BLaER1 (cell line): ENCODE measurements at regions not wholly inside any gene's neighbourhood (a gene's known extent, or its start where the extent isn't known, plus 50 kb on each side); places are given as distances from the start of the nearest gene placed in this dataset.

Experiments used
- H3K27ac ChIP-seq: shearing (Covaris generic); formaldehyde crosslinking; 2 replicates; pipeline ENCODE4 v1.8.1; 2022
- H3K27me3 ChIP-seq: shearing (Covaris generic); formaldehyde crosslinking; 2 replicates; pipeline ENCODE4 v1.8.1; 2022
- H3K36me3 ChIP-seq: shearing (Covaris generic); formaldehyde crosslinking; 2 replicates; pipeline ENCODE4 v1.8.1; 2022
- H3K4me1 ChIP-seq: shearing (Covaris generic); formaldehyde crosslinking; 2 replicates; pipeline ENCODE4 v1.8.1; 2022
- H3K4me2 ChIP-seq: shearing (Covaris generic); formaldehyde crosslinking; 2 replicates; pipeline ENCODE4 v1.8.1; 2022
- H3K4me3 ChIP-seq: shearing (Covaris generic); formaldehyde crosslinking; 2 replicates; pipeline ENCODE4 v1.8.1; 2022
- H3K9ac ChIP-seq: shearing (Covaris generic); formaldehyde crosslinking; 2 replicates; pipeline ENCODE4 v1.8.1; 2022
- H3K9me3 ChIP-seq: shearing (Covaris generic); formaldehyde crosslinking; 2 replicates; pipeline ENCODE4 v1.8.1; 2022
- H4K20me1 ChIP-seq: shearing (Covaris generic); formaldehyde crosslinking; 2 replicates; pipeline ENCODE4 v1.8.1; 2022
- Cebpa-rat ChIP-seq: shearing (Covaris generic); IDR thresholded peaks from 2 replicates; pipeline ENCODE4 v1.8.1; 2022

- Histone ChIP-seq H3K9me3 (peaks cover 18% of the 10 kb centered on the region), H4K20me1 (no peaks in the 10 kb centered on the region), H3K36me3 (0 out of 2 replicates have a peak, but pooled peaks cover 5% of the 10 kb centered on the region), H3K4me1 (no peaks in the 10 kb centered on the region), H3K4me2 (no peak overlapping the region), H3K9ac (no peak overlapping the region), H3K27me3 (no peaks in the 10 kb centered on the region), H3K4me3 (no peak overlapping the region), H3K27ac (no peak overlapping the region)
- TF ChIP-seq Cebpa-rat = no peak
Measured at GRCh38 chr4:171714791-171715454, 98.3 kb upstream of the GALNTL6 start.

DNA sequence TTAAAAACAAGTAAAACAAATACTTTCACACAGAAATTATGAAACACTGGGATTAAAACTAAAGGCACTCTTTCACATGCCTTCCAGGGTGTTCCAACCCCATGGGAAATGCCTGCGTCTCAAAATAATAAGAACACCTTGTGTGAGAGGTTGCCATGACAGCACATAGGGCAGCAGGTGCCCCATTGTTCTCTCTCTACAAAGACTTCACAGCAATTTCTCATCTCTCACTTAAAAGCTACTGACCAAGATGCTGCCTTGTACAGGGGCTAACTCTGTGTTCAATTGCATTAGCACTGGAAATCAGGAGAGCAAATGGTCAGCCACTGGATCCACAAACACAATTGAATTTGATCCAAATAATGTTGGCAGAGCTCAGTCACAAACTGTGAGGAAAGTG, 102.5 kb upstream of the GALNTL6 start:
- Histone ChIP-seq H3K9me3 (peaks cover 12% of the 10 kb centered on the region), H3K4me1 (no peaks in the 10 kb centered on the region), H3K4me2 (no peak overlapping the region), H4K20me1 (no peaks in the 10 kb centered on the region), H3K4me3 (no peak overlapping the region), H3K36me3 (0 out of 2 replicates have a peak, but pooled peaks cover 5% of the 10 kb centered on the region), H3K27me3 (no peaks in the 10 kb centered on the region), H3K27ac (no peak overlapping the region), H3K9ac (no peak overlapping the region)
- TF ChIP-seq Cebpa-rat = no peak

DNA sequence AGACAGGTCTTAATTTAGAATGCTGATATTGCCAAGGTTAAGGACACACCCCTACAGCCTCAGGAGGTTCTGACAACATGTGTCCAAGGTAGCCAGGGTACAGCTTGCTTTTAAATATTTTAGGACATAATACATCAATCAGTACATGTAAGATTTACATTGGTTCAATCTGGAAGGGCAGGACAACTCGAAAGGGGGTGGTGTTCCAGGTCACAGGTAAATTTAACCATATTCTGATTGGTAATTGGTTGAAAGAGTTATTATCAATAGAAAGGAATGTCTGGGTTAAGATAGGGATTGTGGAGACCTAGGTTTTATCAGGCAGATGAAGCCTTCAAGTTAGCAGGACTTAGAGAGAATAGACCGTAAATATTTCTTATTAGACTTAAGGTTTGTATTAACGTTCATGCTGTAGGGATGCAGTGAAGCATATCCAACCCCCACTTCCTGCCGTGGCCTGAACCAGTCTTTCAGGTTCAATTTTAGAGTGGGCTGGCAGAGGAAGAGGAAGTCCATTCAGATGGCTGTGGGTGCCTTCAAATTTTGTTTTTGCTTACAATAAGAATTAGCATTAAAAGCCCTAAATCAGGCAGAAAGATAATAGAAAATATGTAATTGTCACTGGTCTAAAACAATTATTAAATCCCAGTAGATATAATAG, 136.5 kb upstream of the GALNTL6 start:
- Histone ChIP-seq H3K27me3 (no peaks in the 10 kb centered on the region), H3K4me2 (peak overlapping the region; percentile 71), H3K9me3 (peaks cover 36% of the 10 kb centered on the region), H3K4me1 (peaks cover 37% of the 10 kb centered on the region), H3K36me3 (no peaks in the 10 kb centered on the region; the same call in 1 of the 2 replicates), H3K9ac (no peak overlapping the region), H4K20me1 (no peaks in the 10 kb centered on the region), H3K4me3 (peak overlapping the region; percentile 34; the same call in 1 of the 2 replicates), H3K27ac (peak overlapping the region; percentile 85)
- no peak for TF ChIP-seq Cebpa-rat

DNA sequence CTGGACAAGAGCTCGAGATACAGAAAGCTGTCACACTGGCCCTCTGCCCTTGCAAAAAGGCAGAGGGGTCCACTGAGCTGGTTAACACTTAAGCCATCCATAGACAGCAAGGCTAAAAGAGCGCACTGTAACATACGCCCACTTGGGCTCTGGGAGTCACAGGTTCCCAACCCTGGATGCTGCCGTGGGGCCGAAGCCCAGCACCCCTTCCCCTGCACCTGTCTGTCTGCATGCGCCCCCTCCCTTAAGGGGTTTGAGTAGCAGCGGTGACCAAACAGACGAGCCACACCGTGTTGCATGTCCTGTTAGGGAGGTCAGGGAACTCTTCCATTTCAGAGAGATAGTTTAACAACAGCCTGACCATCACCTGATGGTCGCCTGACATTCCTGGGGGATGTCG, 138.4 kb upstream of the GALNTL6 start:
- H4K20me1 ChIP-seq = no peaks in the 10 kb centered on the region
- H3K27me3 ChIP-seq = no peaks in the 10 kb centered on the region
- TF ChIP-seq Cebpa-rat = no peak
- no peak overlapping the region for H3K4me3 ChIP-seq
- peak overlapping the region; percentile 30; the same call in 1 of the 2 replicates for H3K27ac ChIP-seq
- H3K36me3 ChIP-seq = no peaks in the 10 kb centered on the region; the same call in 1 of the 2 replicates
- no peak overlapping the region for H3K9ac ChIP-seq
- H3K9me3 ChIP-seq = peaks cover 31% of the 10 kb centered on the region
- no peak overlapping the region for H3K4me2 ChIP-seq
- peaks cover 42% of the 10 kb centered on the region for H3K4me1 ChIP-seq

DNA sequence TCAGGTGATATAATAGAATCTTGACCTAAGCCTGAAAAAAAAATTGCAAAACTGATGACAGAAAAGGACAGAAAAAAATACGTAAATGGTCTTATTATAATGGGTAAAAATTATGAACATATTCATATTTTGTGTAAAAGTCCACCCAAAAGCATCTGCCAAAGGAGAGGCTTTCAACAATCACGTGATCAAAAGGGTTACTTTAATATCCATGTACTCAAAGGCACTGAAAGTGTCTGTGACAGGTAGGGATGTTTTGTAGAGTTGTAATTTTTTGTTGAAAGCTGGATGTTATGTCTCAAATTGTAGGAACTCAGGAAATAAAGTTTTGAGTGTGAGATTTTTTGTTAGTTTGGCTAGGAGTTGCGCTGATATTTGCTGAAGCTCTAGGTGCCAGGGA, 144.8 kb upstream of the GALNTL6 start:
- H3K9me3 ChIP-seq = peaks cover 14% of the 10 kb centered on the region
- H3K27me3 ChIP-seq = no peaks in the 10 kb centered on the region
- H3K4me3 ChIP-seq = no peak overlapping the region
- H3K4me1 ChIP-seq = peaks cover 37% of the 10 kb centered on the region
- H3K36me3 ChIP-seq = no peaks in the 10 kb centered on the region
- no peak overlapping the region for H3K9ac ChIP-seq
- H4K20me1 ChIP-seq = no peaks in the 10 kb centered on the region
- no peak overlapping the region for H3K4me2 ChIP-seq
- no peak for TF ChIP-seq Cebpa-rat
- no peak overlapping the region for H3K27ac ChIP-seq

DNA sequence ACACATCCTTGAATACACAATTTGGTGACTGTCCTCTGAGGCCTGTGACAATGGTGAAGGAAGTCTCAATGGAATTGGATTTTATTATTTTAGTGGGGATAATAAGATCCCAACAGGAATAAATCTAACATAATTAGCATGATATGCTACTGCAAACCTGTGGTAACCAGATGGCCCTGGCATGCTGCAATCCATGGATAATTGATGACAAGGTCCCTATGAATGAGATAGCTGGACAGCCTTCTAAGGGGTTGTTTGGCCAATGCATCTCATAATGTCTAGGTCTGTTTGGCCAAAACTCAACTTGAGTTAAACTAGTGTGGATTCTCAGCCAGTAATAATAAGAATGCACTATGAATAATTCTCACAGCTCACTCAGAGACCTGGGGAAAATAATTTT, 145.3 kb upstream of the GALNTL6 start:
- no peaks in the 10 kb centered on the region for H4K20me1 ChIP-seq
- no peak overlapping the region for H3K9ac ChIP-seq
- no peak overlapping the region for H3K4me2 ChIP-seq
- H3K9me3 ChIP-seq = peaks cover 12% of the 10 kb centered on the region
- H3K27me3 ChIP-seq = no peaks in the 10 kb centered on the region
- no peaks in the 10 kb centered on the region for H3K36me3 ChIP-seq
- no peak overlapping the region for H3K4me3 ChIP-seq
- H3K27ac ChIP-seq = no peak overlapping the region
- TF ChIP-seq Cebpa-rat = no peak
- peaks cover 40% of the 10 kb centered on the region for H3K4me1 ChIP-seq

DNA sequence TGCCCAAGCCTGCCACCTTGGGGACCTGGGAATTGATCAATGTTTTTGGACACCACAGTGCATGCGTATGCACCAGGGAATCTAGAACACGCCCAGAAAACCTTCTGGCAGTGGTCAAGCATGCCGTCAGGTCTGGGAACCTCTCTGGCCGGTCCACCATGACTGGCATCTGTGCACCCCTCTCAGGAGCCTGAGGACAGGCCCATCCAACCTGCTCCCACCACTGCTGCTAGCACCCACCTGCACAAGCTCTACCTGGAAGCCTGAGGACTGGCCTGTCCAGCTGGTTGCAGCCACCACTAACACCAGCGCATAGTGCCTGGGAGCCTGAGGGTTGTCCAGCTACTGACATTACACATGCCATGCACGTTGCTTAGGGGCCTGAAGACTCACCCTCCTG, 162.1 kb upstream of the GALNTL6 start:
- Histone ChIP-seq H3K27me3 (no peaks in the 10 kb centered on the region), H3K4me2 (peak overlapping the region; percentile 34), H3K4me3 (no peak overlapping the region), H3K9me3 (peaks cover 13% of the 10 kb centered on the region), H3K4me1 (peaks cover 22% of the 10 kb centered on the region), H4K20me1 (no peaks in the 10 kb centered on the region), H3K36me3 (no peaks in the 10 kb centered on the region), H3K27ac (peak overlapping the region; percentile 5; the same call in 1 of the 2 replicates), H3K9ac (no peak overlapping the region)
- TF ChIP-seq Cebpa-rat = no peak

DNA sequence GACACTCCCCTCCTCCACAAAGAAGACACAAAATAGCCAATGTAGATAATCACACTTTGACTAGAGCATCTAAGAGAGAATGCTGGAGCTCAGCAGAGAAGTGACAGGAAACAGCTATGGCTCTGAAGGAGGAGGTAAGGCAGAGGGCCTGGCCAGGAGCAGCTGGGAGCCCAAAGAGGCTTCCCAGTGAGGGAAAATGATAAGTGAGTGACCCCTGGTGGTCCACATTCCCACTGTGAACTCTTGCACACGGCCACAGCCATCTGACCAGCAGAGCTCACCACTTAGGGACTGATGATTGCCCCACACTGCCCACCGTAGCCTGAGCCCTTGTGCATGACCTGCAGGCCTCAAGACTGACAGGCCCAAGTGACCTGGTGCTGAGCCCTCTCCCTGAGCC, 162.7 kb upstream of the GALNTL6 start:
- no peaks in the 10 kb centered on the region for H3K27me3 ChIP-seq

GRCh38 chr4:171648926-171649325, 164.3 kb upstream of the GALNTL6 start:
- Histone ChIP-seq H3K9ac (no peak overlapping the region), H4K20me1 (no peaks in the 10 kb centered on the region), H3K4me3 (no peak overlapping the region), H3K36me3 (no peaks in the 10 kb centered on the region), H3K4me1 (peaks cover 41% of the 10 kb centered on the region), H3K4me2 (no peak overlapping the region), H3K9me3 (peaks cover 13% of the 10 kb centered on the region), H3K27me3 (no peaks in the 10 kb centered on the region), H3K27ac (no peak overlapping the region)
- TF ChIP-seq Cebpa-rat = no peak

More for the DNA sequence above, 162.7 kb upstream of the GALNTL6 start:
- Histone ChIP-seq H3K27ac (no peak overlapping the region), H4K20me1 (no peaks in the 10 kb centered on the region), H3K9me3 (peaks cover 13% of the 10 kb centered on the region), H3K9ac (no peak overlapping the region), H3K36me3 (no peaks in the 10 kb centered on the region), H3K4me3 (no peak overlapping the region), H3K4me1 (peaks cover 27% of the 10 kb centered on the region), H3K4me2 (no peak overlapping the region; the same call in 1 of the 2 replicates)
- no peak for TF ChIP-seq Cebpa-rat

DNA sequence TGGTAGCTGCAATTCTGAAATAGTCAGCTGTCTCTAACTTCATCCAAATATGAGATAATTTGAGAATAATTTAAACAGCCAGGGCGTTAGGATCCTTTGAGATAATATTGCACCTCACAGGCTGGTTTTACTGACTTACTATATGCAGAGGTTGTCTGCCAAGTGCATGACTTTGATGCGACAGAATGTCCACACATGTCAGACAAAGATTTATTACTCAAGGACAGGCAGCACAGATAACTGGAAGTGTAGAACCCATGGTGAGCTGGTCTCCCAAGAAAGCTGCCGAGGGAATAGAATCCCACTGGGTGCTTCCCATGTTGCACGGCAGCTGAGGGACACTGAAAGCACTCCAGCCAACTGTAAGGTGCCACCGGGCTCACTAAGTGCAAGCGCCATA, 166.2 kb upstream of the GALNTL6 start:
- H3K27ac ChIP-seq = no peak overlapping the region
- H3K36me3 ChIP-seq = no peaks in the 10 kb centered on the region
- H3K9me3 ChIP-seq = peaks cover 13% of the 10 kb centered on the region
- H3K4me3 ChIP-seq = no peak overlapping the region
- H3K9ac ChIP-seq = no peak overlapping the region
- peaks cover 61% of the 10 kb centered on the region for H3K4me1 ChIP-seq
- no peak for TF ChIP-seq Cebpa-rat
- no peaks in the 10 kb centered on the region for H3K27me3 ChIP-seq
- no peaks in the 10 kb centered on the region for H4K20me1 ChIP-seq
- H3K4me2 ChIP-seq = no peak overlapping the region
